CD8-positive, alpha-beta memory T cell (primary cell): ENCODE measurements at regions not wholly inside any gene's neighbourhood (a gene's known extent, or its start where the extent isn't known, plus 50 kb on each side); places are given as distances from the start of the nearest gene placed in this dataset.

Source experiments
- CTCF ChIA-PET: fragments of 350-600 bp; sonication (Branson Sonifier 250); formaldehyde crosslinking; loops from one replicate; lab custom pipeline; 2021; ENCODE audit warnings: antibody characterized with exemption; lab: Charles Lee
- POLR2A ChIA-PET: fragments of 350-600 bp; sonication (Branson Sonifier 250); formaldehyde crosslinking; loops from one replicate; lab custom pipeline; 2021; ENCODE audit warnings: antibody characterized with exemption; lab: Charles Lee
- DNase-seq, 5 donors: peaks; one replicate each; pipeline versions ENCODE4 v3.0.0 to v3.0.0-alpha.2; 2020 to 2022; ENCODE audit warnings: mixed read lengths in 1 of 5
- H3K27ac ChIP-seq: one replicate; pipeline ENCODE4 v1.7.0; 2013; ENCODE audit warnings: low read depth, mild to moderate bottlenecking, low read length, moderate library complexity
- H3K27me3 ChIP-seq: 2 replicates; pipeline ENCODE4 v1.7.0; 2013; ENCODE audit warnings: low read length, mild to moderate bottlenecking; ENCODE audit not compliant: insufficient read depth, poor library complexity, severe bottlenecking
- H3K36me3 ChIP-seq: 2 replicates; pipeline ENCODE4 v1.7.0; 2013; ENCODE audit warnings: mild to moderate bottlenecking, low read length, moderate library complexity; ENCODE audit not compliant: insufficient read depth
- H3K4me1 ChIP-seq: 2 replicates; pipeline ENCODE4 v1.7.0; 2013; ENCODE audit warnings: mild to moderate bottlenecking, low read length, moderate library complexity; ENCODE audit not compliant: insufficient read depth
- H3K4me3 ChIP-seq: 2 replicates; pipeline ENCODE4 v1.7.0; 2013; ENCODE audit warnings: mild to moderate bottlenecking, low read length
- H3K9me3 ChIP-seq: 2 replicates; pipeline ENCODE4 v1.7.0; 2013; ENCODE audit warnings: mild to moderate bottlenecking, low read length
- H3K27ac Mint-ChIP-seq, 8 donors: one replicate each; pipeline ENCODE4 v1.8.0; 2020 to 2021; ENCODE audit warnings: mixed read lengths in 8 of 8, mild to moderate bottlenecking in 6 of 8, inconsistent platforms in 3 of 8, moderate library complexity in 3 of 8
- H3K27me3 Mint-ChIP-seq, 2 donors: one replicate each; pipeline ENCODE4 v1.8.0; 2020 to 2021; ENCODE audit warnings: mixed read lengths in 2 of 2, mild to moderate bottlenecking in 1 of 2, moderate library complexity in 1 of 2
- H3K36me3 Mint-ChIP-seq, 3 donors: one replicate each; pipeline ENCODE4 v1.8.0; 2020 to 2021; ENCODE audit warnings: mixed read lengths in 3 of 3, inconsistent platforms in 1 of 3, mild to moderate bottlenecking in 1 of 3
- H3K4me1 Mint-ChIP-seq, 3 donors: one replicate each; pipeline ENCODE4 v1.8.0; 2020 to 2021; ENCODE audit warnings: mixed read lengths in 3 of 3, inconsistent platforms in 1 of 3, mild to moderate bottlenecking in 1 of 3
- H3K4me3 Mint-ChIP-seq, 7 donors: one replicate each; pipeline ENCODE4 v1.8.0; 2020 to 2021; ENCODE audit warnings: mixed read lengths in 7 of 7, mild to moderate bottlenecking in 6 of 7, moderate library complexity in 4 of 7, inconsistent platforms in 2 of 7
- H3K9me3 Mint-ChIP-seq, 5 donors: one replicate each; pipeline ENCODE4 v1.8.0; 2020 to 2022; ENCODE audit warnings: mixed read lengths in 5 of 5, mild to moderate bottlenecking in 3 of 5, moderate library complexity in 2 of 5, inconsistent platforms in 1 of 5

DNA sequence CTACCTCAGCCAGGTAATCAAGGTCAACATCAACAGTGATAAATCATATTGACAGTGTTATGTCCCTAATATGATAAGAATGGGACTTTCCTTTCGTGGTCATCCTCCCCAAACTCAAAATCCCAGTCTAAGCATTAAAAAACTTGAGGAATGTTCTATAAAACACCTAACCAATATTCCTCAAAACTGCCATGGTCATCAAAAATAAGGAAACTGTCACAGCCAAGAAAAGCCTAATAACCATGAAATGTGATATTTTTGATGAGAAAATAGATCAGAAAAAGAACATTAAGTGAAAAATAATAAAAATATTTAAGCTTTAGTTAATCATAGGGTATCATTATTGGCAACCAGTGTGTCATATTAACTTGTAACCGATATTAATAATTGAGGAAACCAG, 232.1 kb upstream of the ATP10B start:
- Histone ChIP-seq H3K9me3 (no peaks in the 10 kb centered on the region), H3K27ac (no peak overlapping the region), H3K4me3 (no peak overlapping the region), H3K4me1 (no peaks in the 10 kb centered on the region), H3K36me3 (no peaks in the 10 kb centered on the region), H3K27me3 (no peaks in the 10 kb centered on the region)
- Mint-ChIP-seq H3K27me3 (no peaks in the 10 kb centered on the region), H3K27ac (no peak overlapping the region), H3K4me1 (no peaks in the 10 kb centered on the region), H3K36me3 (no peaks in the 10 kb centered on the region), H3K4me3 (no peak overlapping the region), H3K9me3 (peaks cover 0 to 6% (median 2%) of the 10 kb centered on the region in 5 donors)
- no peak for DNase-seq
- ChIA-PET CTCF (no interaction called here), POLR2A (no interaction called here)

DNA sequence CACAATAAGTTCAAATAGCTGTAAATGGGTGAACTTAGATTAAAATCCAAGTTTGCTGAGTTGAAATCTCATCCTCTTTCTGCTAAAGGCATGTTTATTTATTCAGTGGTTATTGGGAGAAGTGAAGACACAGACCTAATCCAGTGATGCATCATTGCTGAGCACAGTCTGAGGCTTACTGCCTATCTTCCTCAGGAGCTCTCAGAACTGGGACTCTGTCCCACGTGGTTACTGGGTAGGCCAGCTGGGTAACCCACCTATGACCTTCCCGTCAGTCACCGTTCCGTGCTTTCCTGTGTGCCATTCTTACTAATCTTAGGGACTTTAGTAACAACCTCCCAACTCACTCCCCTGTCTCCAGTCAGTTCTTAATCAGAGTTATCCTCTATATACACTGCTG, 226.8 kb upstream of the ATP10B start:
- Histone ChIP-seq H3K36me3 (no peaks in the 10 kb centered on the region), H3K27me3 (no peaks in the 10 kb centered on the region), H3K4me1 (no peaks in the 10 kb centered on the region), H3K4me3 (no peak overlapping the region), H3K9me3 (no peaks in the 10 kb centered on the region), H3K27ac (no peak overlapping the region)
- ChIA-PET CTCF (no interaction called here), POLR2A (no interaction called here)
- H3K27ac Mint-ChIP-seq = no peak overlapping the region
- H3K36me3 Mint-ChIP-seq = no peaks in the 10 kb centered on the region
- H3K9me3 Mint-ChIP-seq = peaks cover 0 to 7% (median 2%) of the 10 kb centered on the region in 5 donors
- DNase-seq = no peak
- no peaks in the 10 kb centered on the region for H3K4me1 Mint-ChIP-seq
- no peak overlapping the region for H3K4me3 Mint-ChIP-seq
- H3K27me3 Mint-ChIP-seq = no peaks in the 10 kb centered on the region

DNA sequence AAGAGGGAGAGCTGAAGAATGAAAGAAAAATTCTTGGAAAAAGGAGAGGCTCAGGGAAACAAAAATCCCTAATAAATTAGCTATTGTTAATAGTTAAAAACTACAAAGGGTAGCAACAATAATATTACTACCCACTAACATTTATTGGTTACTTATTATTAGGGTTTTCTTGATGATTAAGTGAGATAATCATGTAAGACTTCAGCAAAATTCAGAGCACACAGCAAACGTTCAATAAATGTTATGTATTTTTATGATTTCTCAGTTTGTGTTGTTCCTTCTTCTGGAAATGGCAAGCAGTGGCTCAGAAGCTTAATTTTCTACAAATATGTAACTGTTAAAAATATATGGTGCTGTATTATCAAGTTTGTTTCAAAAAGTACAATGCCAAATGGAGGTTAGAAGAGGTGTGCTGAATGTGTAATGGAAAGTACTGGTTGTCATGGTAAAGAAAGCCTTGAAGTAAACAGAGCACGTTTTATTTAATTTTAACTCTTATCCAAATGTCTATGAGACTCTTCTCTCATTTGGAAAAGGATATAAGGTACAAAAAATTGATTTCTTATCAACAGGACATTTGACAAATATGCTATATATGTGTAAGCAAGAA, 226.0 kb upstream of the ATP10B start:
- Mint-ChIP-seq H3K9me3 (peaks cover 0 to 7% (median 2%) of the 10 kb centered on the region in 5 donors), H3K4me3 (no peak overlapping the region), H3K27ac (no peak overlapping the region), H3K27me3 (no peaks in the 10 kb centered on the region), H3K36me3 (no peaks in the 10 kb centered on the region), H3K4me1 (no peaks in the 10 kb centered on the region)
- CTCF ChIA-PET = no interaction called here
- H3K27me3 ChIP-seq = no peaks in the 10 kb centered on the region
- DNase-seq = no peak
- H3K4me1 ChIP-seq = no peaks in the 10 kb centered on the region
- no peaks in the 10 kb centered on the region for H3K36me3 ChIP-seq
- no peak overlapping the region for H3K27ac ChIP-seq
- H3K4me3 ChIP-seq = no peak overlapping the region
- H3K9me3 ChIP-seq = no peaks in the 10 kb centered on the region
- POLR2A ChIA-PET = no interaction called here

DNA sequence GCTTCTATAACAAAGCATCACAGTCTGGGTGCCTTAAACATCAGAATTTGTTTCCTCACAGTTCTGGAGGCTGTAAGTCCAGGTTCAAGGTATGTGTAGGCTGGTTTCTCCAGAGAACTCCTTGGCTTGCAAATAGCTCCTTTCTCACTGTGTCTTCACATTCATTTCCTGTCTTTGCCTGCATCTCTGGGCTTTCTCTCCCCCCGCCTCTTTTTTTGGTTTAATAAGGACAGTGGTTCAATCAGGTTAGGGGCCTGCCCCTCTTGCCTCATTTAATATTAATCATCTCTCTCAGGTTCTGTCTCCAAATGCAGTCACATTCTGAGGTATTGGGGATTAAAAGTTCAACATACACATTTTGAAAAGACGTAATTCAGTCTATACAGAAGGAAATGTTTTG, 225.5 kb upstream of the ATP10B start:
- peaks cover 0 to 7% (median 2%) of the 10 kb centered on the region in 5 donors for H3K9me3 Mint-ChIP-seq
- no peaks in the 10 kb centered on the region for H3K4me1 Mint-ChIP-seq

DNA sequence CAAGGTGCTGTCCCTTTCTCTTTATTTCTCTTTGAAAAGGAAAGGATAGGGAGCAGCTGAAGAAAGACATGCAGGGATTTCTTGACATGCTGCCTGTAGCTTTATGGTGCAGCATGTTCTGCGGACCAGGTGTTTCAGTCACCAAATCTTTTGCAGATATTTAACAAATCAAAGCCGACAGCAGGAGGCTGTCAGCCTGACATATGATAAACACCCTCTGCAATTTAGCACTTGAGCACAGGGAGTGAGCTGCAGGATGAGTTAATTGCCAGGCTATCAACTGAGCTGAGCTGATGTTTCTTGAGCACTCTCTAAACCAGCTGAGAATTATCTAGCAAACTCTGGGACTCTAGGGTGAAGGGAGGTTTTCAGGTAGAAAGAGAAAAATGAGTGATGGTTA, 212.8 kb upstream of the ATP10B start:
- Mint-ChIP-seq H3K4me1 (no peaks in the 10 kb centered on the region), H3K4me3 (no peak overlapping the region), H3K9me3 (peaks cover 0 to 8% (median 0%) of the 10 kb centered on the region in 5 donors), H3K27ac (no peak overlapping the region), H3K27me3 (peaks cover 2 to 6% of the 10 kb centered on the region in 2 donors), H3K36me3 (no peaks in the 10 kb centered on the region)
- no peaks in the 10 kb centered on the region for H3K36me3 ChIP-seq
- H3K4me1 ChIP-seq = no peaks in the 10 kb centered on the region
- H3K27me3 ChIP-seq = no peaks in the 10 kb centered on the region
- ChIA-PET CTCF (no interaction called here), POLR2A (no interaction called here)
- no peak for DNase-seq
- no peaks in the 10 kb centered on the region for H3K9me3 ChIP-seq
- no peak overlapping the region for H3K27ac ChIP-seq
- H3K4me3 ChIP-seq = no peak overlapping the region

More for the DNA sequence above, 225.5 kb upstream of the ATP10B start:
- no peaks in the 10 kb centered on the region for H3K9me3 ChIP-seq
- H3K36me3 Mint-ChIP-seq = no peaks in the 10 kb centered on the region
- no peaks in the 10 kb centered on the region for H3K4me1 ChIP-seq
- H3K27me3 Mint-ChIP-seq = no peaks in the 10 kb centered on the region
- H3K27me3 ChIP-seq = no peaks in the 10 kb centered on the region
- H3K4me3 ChIP-seq = no peak overlapping the region
- no peaks in the 10 kb centered on the region for H3K36me3 ChIP-seq
- no peak overlapping the region for H3K27ac Mint-ChIP-seq
- H3K4me3 Mint-ChIP-seq = no peak overlapping the region
- CTCF ChIA-PET = no interaction called here
- DNase-seq = no peak
- H3K27ac ChIP-seq = no peak overlapping the region
- POLR2A ChIA-PET = no interaction called here

DNA sequence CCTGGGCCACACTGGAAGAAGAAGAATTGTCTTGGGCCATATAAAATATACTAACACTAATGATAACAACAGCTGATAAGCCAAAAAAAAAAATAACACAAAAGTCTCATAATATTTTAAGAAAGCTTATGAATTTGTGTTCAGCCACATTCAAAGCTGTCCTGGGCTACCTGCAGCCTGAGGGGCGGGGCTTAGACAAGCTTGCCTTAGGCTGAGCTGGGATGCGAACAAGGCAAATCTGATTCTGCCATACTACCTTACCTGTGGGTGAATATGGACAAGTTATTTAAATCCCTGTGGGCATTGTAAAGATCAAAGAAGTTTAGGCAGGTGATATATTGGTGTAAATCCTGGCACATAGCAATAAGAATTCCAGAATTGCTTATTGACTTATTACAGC, 212.3 kb upstream of the ATP10B start:
- Histone ChIP-seq H3K27me3 (no peaks in the 10 kb centered on the region), H3K36me3 (no peaks in the 10 kb centered on the region), H3K9me3 (no peaks in the 10 kb centered on the region), H3K4me1 (no peaks in the 10 kb centered on the region), H3K4me3 (no peak overlapping the region), H3K27ac (no peak overlapping the region)
- H3K36me3 Mint-ChIP-seq = no peaks in the 10 kb centered on the region
- no peak overlapping the region for H3K27ac Mint-ChIP-seq
- H3K9me3 Mint-ChIP-seq = peaks cover 0 to 8% (median 0%) of the 10 kb centered on the region in 5 donors
- H3K4me1 Mint-ChIP-seq = no peaks in the 10 kb centered on the region
- H3K27me3 Mint-ChIP-seq = peaks cover 0 to 6% of the 10 kb centered on the region in 2 donors
- POLR2A ChIA-PET = no interaction called here
- CTCF ChIA-PET = no interaction called here
- no peak for DNase-seq
- H3K4me3 Mint-ChIP-seq = no peak overlapping the region

DNA sequence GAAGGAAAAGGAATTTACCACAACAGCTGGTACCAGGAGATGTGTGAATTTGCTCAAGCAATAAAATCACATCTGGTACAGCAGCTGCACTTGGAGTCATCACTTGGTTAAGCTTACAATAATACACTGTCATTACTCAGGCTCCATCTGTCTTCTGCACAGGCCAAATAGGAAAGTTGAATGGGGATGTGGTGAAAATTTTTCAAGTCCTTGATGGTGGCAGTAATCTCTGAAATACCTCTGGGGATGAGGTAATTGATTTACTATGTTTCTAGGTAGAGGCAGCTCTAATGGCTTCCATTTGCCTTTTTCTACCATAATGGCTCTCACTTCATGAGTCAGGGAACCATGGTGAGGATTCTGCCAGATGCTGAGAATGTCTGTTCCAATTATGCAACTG, 206.8 kb upstream of the ATP10B start:
- H3K27me3 ChIP-seq = no peaks in the 10 kb centered on the region
- Mint-ChIP-seq H3K4me1 (no peaks in the 10 kb centered on the region), H3K4me3 (no peak overlapping the region), H3K27me3 (peaks cover 0 to 7% of the 10 kb centered on the region in 2 donors), H3K27ac (no peak overlapping the region), H3K36me3 (no peaks in the 10 kb centered on the region), H3K9me3 (peaks cover 0 to 3% (median 0%) of the 10 kb centered on the region in 5 donors)
- CTCF ChIA-PET = no interaction called here
- H3K36me3 ChIP-seq = no peaks in the 10 kb centered on the region
- POLR2A ChIA-PET = no interaction called here
- H3K4me1 ChIP-seq = no peaks in the 10 kb centered on the region
- H3K9me3 ChIP-seq = no peaks in the 10 kb centered on the region
- no peak overlapping the region for H3K27ac ChIP-seq
- no peak overlapping the region for H3K4me3 ChIP-seq
- no peak for DNase-seq

DNA sequence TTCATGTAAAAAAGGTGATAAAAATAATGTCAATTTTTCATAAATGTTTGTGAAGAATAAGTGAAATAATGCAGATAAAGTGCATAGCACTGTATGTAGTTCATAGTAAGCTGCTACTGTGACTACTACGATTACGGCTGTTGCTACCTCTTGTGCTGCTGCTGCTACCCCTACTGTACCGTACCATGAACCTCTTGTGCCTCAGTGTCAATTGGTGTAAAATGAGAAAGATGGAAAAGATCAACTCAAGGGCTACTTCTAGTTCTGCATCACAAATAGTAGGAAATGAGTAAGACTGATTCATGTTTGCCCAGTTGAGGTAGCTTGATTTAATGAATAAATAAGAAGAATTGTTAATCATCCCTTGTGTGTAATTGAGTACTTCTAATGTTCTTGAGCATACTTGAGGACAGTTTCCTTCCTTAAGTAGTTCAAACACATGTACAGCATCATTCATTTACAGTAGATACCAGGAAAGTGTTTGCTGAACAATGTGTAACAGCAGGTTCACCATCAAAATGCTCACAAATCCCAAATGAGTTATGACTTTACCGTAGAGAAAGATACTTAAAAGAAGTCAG, 200.0 kb upstream of the ATP10B start:
- no peak overlapping the region for H3K4me3 ChIP-seq
- H3K36me3 Mint-ChIP-seq = no peaks in the 10 kb centered on the region
- CTCF ChIA-PET = no interaction called here
- no peaks in the 10 kb centered on the region for H3K36me3 ChIP-seq
- no peaks in the 10 kb centered on the region for H3K9me3 ChIP-seq
- H3K27me3 Mint-ChIP-seq = peaks cover 0 to 2% of the 10 kb centered on the region in 2 donors
- no peak overlapping the region for H3K4me3 Mint-ChIP-seq
- no peak overlapping the region for H3K27ac ChIP-seq
- peaks cover 0 to 3% (median 0%) of the 10 kb centered on the region in 5 donors for H3K9me3 Mint-ChIP-seq
- H3K27me3 ChIP-seq = no peaks in the 10 kb centered on the region
- no peaks in the 10 kb centered on the region for H3K4me1 ChIP-seq
- DNase-seq = no peak
- POLR2A ChIA-PET = no interaction called here
- no peak overlapping the region for H3K27ac Mint-ChIP-seq
- H3K4me1 Mint-ChIP-seq = no peaks in the 10 kb centered on the region
